Right forelimb (tissue), 1 donor: ENCODE measurements at regions not wholly inside any gene's neighbourhood (a gene's known extent, or its start where the extent isn't known, plus 50 kb on each side); places are given as distances from the start of the nearest gene placed in this dataset.

ENCODE experiments used
- DNase-seq: peaks from one replicate; pipeline ENCODE4 v3.0.0-alpha.2; 2018

GRCh38 chr5:133905424-133905823 lies 63.0 kb downstream of the C5orf15 start:
- DNase-seq, result no peak

GRCh38 chr5:133904641-133905040 lies 63.8 kb downstream of the C5orf15 start:
- DNase-seq, result no peak

GRCh38 chr5:133902511-133903118 lies 65.8 kb downstream of the C5orf15 start:
- DNase-seq, result no peak

GRCh38 chr5:133900534-133901270 lies 67.7 kb downstream of the C5orf15 start:
- DNase-seq, result no peak

GRCh38 chr5:133899506-133899905 lies 68.9 kb downstream of the C5orf15 start:
- no peak for DNase-seq

GRCh38 chr5:133898440-133898839 lies 70.0 kb downstream of the C5orf15 start:
- DNase-seq, result no peak

- DNase-seq, result no peak
These were observed 71.0 kb downstream of the C5orf15 start for GRCh38 chr5:133897431-133897830.

GRCh38 chr5:133896873-133897272 lies 71.6 kb downstream of the C5orf15 start:
- no peak for DNase-seq

- DNase-seq, result no peak
These were observed 72.2 kb downstream of the C5orf15 start for GRCh38 chr5:133895979-133896845.

- no peak for DNase-seq
These were observed 74.3 kb downstream of the C5orf15 start for GRCh38 chr5:133894143-133894542.

GRCh38 chr5:133892774-133893173 lies 75.7 kb downstream of the C5orf15 start:
- no peak for DNase-seq

GRCh38 chr5:133892306-133892705 lies 76.1 kb downstream of the C5orf15 start:
- DNase-seq, result no peak

GRCh38 chr5:133891390-133891789 lies 77.0 kb downstream of the C5orf15 start:
- DNase-seq, result no peak

- DNase-seq, result no peak
These were observed 77.6 kb downstream of the C5orf15 start for GRCh38 chr5:133890776-133891280.

GRCh38 chr5:133890314-133890713 lies 78.1 kb downstream of the C5orf15 start:
- DNase-seq, result no peak

- no peak for DNase-seq
These were observed 79.0 kb downstream of the C5orf15 start for GRCh38 chr5:133889271-133889905.

- no peak for DNase-seq
These were observed 79.8 kb downstream of the C5orf15 start for GRCh38 chr5:133888625-133888991.

GRCh38 chr5:133885566-133885965 lies 82.9 kb downstream of the C5orf15 start:
- DNase-seq, result no peak

GRCh38 chr5:133884569-133885311 lies 83.7 kb downstream of the C5orf15 start:
- DNase-seq, result no peak

- DNase-seq, result no peak
These were observed 84.5 kb downstream of the C5orf15 start for GRCh38 chr5:133883916-133884315.

- DNase-seq, result no peak
These were observed 85.6 kb downstream of the C5orf15 start for GRCh38 chr5:133882846-133883245.

- DNase-seq, result no peak
These were observed 86.1 kb downstream of the C5orf15 start for GRCh38 chr5:133882389-133882695.
